VCaP (cell line): ENCODE measurements at regions not wholly inside any gene's neighbourhood (a gene's known extent, or its start where the extent isn't known, plus 50 kb on each side); places are given as distances from the start of the nearest gene placed in this dataset.

Experiments
- H3K27ac ChIP-seq: fragments of 450-650 bp; 2 replicates; pipeline ENCODE4 v1.5.1; 2017
- TF ChIP-seq, protein P1 (sequence below): fragments of 450-650 bp; conservative IDR thresholded peaks from 2 replicates; pipeline ENCODE4 v1.5.1; 2017; ENCODE audit warnings: mild to moderate bottlenecking, moderate library complexity

DNA sequence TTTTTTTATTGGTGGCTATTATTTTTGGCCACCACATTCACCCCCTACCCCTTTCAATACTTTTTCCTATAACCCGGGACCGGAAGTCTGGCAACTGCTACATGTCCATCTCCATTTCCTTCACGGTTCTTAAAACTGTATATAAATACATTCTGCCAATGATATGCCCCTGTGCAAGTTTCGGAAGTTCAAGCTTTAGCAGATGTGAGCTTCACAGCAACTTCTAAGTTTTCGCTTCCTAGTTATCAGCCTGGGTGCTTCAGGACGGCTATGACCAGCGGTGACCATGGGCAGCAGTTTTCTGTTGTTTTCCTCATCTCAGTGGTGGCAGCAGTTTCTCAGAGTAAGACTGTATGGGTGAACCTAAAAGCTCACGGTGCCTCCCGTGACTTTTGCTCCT lies 153.5 kb upstream of the NFE2L3 start:
- no peak overlapping the region for H3K27ac ChIP-seq
- TF ChIP-seq, protein P1, sequence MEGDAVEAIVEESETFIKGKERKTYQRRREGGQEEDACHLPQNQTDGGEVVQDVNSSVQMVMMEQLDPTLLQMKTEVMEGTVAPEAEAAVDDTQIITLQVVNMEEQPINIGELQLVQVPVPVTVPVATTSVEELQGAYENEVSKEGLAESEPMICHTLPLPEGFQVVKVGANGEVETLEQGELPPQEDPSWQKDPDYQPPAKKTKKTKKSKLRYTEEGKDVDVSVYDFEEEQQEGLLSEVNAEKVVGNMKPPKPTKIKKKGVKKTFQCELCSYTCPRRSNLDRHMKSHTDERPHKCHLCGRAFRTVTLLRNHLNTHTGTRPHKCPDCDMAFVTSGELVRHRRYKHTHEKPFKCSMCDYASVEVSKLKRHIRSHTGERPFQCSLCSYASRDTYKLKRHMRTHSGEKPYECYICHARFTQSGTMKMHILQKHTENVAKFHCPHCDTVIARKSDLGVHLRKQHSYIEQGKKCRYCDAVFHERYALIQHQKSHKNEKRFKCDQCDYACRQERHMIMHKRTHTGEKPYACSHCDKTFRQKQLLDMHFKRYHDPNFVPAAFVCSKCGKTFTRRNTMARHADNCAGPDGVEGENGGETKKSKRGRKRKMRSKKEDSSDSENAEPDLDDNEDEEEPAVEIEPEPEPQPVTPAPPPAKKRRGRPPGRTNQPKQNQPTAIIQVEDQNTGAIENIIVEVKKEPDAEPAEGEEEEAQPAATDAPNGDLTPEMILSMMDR: no peak

DNA sequence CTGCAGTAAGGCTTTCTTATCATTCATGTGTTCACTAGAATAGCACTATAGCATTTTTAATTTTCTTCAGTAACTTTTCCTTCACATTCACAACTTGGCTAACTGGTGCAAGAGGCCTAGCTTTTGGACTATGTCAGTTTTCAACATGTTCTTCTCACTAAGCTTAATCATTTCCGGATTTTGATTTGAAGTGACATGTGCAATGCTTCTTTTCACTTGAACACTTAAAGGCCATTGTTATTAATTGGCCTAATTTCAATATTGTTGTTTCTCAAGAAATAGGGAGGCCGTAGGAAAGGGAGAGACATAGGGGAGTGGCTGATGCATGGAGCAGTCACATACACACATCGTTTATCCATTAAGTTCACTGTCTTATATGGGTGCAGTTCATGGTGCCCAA lies 151.2 kb upstream of the NFE2L3 start:
- TF ChIP-seq, protein P1: no peak
- H3K27ac ChIP-seq: peak overlapping the region; percentile 35; the same call in 1 of the 2 replicates

DNA sequence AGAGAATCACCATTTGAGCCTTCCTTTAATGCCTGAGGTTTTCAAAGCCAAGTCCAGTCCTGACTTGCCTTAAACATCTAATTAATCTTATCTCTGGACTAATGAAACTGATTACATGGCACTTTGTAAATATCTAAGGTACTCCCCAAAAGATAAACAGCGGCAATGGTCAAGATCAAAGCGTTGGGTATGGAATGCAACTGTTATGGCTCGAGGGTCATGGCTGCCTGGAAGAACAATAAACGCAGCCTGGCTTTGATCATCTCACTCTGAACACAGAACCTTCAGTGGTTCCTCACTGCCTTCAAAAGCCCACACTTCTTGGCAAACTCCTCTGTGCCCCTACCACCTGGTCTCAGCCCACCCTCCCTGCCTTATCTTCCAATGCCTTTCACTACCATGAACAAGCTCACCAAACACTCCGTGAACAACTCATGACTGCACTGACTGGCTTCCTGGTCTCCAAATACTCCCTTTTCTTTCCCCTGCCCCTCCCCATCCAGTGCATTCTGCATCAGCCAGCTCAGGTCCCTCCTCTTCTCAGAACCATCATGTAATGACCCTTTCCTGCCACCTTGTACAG lies 150.2 kb upstream of the NFE2L3 start:
- TF ChIP-seq, protein P1: no peak
- peak overlapping the region; percentile 35 for H3K27ac ChIP-seq

DNA sequence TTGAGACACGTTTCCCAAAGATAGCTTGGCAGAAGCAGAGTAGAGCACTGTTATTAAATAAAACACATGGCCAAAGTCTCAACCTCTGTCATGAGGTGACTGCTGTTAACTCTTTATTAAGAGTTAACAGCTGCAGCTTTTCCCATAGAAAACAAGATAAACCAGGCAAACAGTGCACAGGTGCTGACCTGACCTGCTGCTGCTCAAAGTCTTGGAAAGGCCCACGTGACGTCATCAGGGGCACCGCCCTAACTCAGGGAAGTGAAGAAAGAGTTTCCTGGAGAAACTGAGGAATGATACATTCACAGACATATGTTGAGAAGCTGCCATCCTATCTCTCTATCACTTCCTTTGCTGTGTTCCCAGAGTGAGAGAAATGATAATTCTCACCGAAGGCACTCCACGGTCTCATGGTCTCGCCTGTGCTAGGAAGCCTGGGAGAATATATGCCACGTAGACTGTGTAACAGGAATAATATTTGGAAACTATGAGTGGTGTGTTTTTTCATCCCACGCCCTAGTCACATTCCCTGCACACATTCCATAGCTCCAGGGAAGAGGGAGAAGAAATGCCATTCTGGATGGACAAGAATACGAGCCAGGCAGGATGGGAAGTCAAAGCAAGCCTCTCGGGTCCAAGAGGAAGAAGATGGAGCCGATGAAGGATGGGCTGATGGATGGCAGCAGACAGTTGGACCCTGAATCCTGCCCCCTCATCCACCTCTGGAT lies 146.2 kb upstream of the NFE2L3 start:
- TF ChIP-seq, protein P1: no peak
- no peak overlapping the region for H3K27ac ChIP-seq

DNA sequence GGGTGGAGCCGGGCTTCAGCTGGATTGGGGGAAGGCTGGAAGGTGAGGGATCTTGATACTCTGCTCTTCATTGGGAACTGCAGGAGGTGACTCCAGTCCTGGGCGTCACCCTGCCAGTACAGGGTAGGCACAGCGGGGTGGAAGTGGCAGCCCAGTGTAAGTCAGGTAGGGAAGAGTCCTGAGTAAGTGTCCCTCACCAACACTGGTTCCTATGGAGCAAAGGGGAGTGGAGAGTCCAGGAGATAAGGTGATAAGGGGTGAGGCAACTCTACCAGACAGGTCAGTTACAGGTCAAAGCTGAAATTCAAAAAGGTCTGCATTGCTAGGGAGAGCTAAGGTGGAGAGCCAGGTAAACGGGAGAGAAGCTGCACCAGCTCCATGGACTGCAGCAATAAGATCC lies 145.6 kb upstream of the NFE2L3 start:
- TF ChIP-seq, protein P1: no peak

DNA sequence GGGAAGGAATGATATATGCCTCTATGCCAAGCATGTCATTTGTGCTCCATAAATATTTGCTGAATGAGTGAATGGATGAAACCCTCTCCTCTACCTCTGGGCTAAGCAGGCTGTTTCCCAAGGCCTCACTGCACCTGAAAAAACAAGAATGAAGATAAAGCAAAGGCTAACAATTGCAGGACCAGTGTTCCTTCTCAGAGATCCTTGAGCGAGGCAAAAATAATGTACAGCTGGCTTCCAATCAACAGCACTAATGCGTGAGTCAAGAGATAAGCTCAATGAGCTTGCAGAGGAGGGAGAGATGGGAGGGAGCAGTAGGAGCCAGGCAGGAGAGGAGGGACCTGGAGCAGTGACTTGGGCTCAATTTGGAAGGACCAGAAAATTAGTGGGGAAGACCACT lies 144.5 kb upstream of the NFE2L3 start:
- TF ChIP-seq, protein P1: no peak
- no peak overlapping the region for H3K27ac ChIP-seq

More for the DNA sequence above, 145.6 kb upstream of the NFE2L3 start:
- no peak overlapping the region for H3K27ac ChIP-seq

DNA sequence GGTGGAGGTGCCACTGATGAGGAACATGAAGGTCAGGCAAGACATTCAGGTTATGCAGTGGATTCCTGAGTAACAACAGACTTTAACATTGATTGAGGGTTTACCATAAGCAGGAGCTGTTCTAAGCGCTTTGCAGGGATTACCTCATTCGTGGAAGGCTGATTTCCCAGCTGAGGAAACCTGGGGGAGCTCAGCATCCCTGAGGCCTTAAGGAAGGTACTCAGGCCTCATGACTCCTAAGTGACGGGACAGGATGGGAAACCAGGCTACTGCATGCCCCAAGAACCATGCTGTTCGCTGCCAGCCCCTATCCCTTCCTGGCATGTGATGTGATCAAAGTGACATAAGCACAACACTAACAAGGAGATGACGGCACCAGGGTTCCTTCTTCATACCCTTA lies 143.6 kb upstream of the NFE2L3 start:
- TF ChIP-seq, protein P1: no peak
- no peak overlapping the region for H3K27ac ChIP-seq
